HG03354 (cell line): ENCODE measurements at regions not wholly inside any gene's neighbourhood (a gene's known extent, or its start where the extent isn't known, plus 50 kb on each side); places are given as distances from the start of the nearest gene placed in this dataset.

ENCODE experiments used
- ATAC-seq: cut with Tn5 transposase; IDR thresholded peaks from one replicate; pipeline ENCODE4 v1.9.1; 2021; ENCODE audit warnings: mild to moderate bottlenecking; ENCODE audit not compliant: unreplicated experiment, poor library complexity, severe bottlenecking

GRCh38 chr2:118320196-118320595, 231.9 kb downstream of the INSIG2 start:
- no peak for ATAC-seq

- no peak for ATAC-seq
These were observed 231.0 kb downstream of the INSIG2 start for GRCh38 chr2:118319271-118319684.

GRCh38 chr2:118315606-118316005, 227.3 kb downstream of the INSIG2 start:
- no peak for ATAC-seq

GRCh38 chr2:118312969-118313756, 224.9 kb downstream of the INSIG2 start:
- ATAC-seq = no peak

GRCh38 chr2:118310681-118311429, 222.6 kb downstream of the INSIG2 start:
- ATAC-seq = no peak

- ATAC-seq = peak; percentile 68
These were observed 221.8 kb downstream of the INSIG2 start for GRCh38 chr2:118309946-118310680.

GRCh38 chr2:118309257-118309945, 221.1 kb downstream of the INSIG2 start:
- ATAC-seq = no peak

GRCh38 chr2:118307864-118308263, 219.6 kb downstream of the INSIG2 start:
- ATAC-seq = no peak

GRCh38 chr2:118301248-118301647, 213.0 kb downstream of the INSIG2 start:
- ATAC-seq = no peak

GRCh38 chr2:118300832-118301231, 212.6 kb downstream of the INSIG2 start:
- ATAC-seq = no peak

- no peak for ATAC-seq
These were observed 208.4 kb downstream of the INSIG2 start for GRCh38 chr2:118296663-118297062.

- ATAC-seq = no peak
These were observed 207.5 kb downstream of the INSIG2 start for GRCh38 chr2:118295592-118296390.

- ATAC-seq = no peak
These were observed 205.8 kb downstream of the INSIG2 start for GRCh38 chr2:118294063-118294462.

- ATAC-seq = no peak
These were observed 204.7 kb downstream of the INSIG2 start for GRCh38 chr2:118292991-118293390.

GRCh38 chr2:118291251-118291880, 203.1 kb downstream of the INSIG2 start:
- ATAC-seq = no peak

- ATAC-seq = no peak
These were observed 202.4 kb downstream of the INSIG2 start for GRCh38 chr2:118290411-118291250.

GRCh38 chr2:118279005-118279404, 190.7 kb downstream of the INSIG2 start:
- ATAC-seq = no peak

GRCh38 chr2:118278046-118278445, 189.8 kb downstream of the INSIG2 start:
- no peak for ATAC-seq
